NCI-H1105 treated with DMSO at 0.1 percent for 48 hours (cell line): ENCODE measurements at regions not wholly inside any gene's neighbourhood (a gene's known extent, or its start where the extent isn't known, plus 50 kb on each side); places are given as distances from the start of the nearest gene placed in this dataset.

Experiments used
- DNase-seq: peaks from one replicate; lab custom pipeline; 2025; lab: John Stamatoyannopoulos, UW

DNA sequence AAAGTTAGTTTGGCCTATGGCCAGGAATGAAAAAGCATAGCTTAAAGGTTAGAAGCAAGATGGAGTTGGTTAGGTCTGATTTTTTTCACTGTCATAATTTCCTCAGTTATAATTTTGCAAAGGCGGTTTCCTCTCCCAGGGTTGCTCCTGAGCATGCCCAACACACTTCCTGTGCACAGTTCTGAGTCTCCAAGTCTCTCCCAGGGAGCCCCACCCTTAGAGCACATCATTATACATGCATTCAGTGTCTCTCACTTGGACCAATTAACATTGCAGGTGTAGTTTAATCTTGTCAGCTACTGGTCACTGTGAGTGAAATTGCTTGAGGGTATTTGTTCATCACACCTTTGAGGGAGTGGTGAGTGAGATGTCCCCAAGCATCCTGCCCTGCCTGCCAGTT, 96.0 kb upstream of the ATP10A start:
- DNase-seq: no peak

DNA sequence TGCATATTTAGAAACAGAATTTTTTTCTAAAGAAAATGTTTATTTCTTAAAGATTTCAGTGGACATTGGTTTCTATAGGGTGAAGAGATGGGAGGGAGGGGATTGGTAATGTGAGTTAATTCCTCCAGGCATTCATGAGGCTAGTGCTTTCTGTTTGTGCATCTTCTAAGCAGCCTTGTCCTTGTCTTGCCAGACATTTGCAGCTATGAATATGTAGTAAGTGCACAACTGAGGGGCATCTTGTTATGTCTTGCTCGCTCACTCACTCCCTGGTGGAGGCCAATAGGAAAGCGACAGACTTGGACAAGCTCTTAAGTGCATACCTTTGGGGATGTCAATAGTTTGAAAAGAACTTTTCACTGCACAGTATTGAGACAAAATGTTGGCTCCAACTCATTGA, 92.5 kb upstream of the ATP10A start:
- no peak for DNase-seq

- DNase-seq: no peak
These were observed 91.3 kb upstream of the ATP10A start for GRCh38 chr15:25954398-25954797.

GRCh38 chr15:25950014-25950413, 86.9 kb upstream of the ATP10A start:
- DNase-seq: no peak

DNA sequence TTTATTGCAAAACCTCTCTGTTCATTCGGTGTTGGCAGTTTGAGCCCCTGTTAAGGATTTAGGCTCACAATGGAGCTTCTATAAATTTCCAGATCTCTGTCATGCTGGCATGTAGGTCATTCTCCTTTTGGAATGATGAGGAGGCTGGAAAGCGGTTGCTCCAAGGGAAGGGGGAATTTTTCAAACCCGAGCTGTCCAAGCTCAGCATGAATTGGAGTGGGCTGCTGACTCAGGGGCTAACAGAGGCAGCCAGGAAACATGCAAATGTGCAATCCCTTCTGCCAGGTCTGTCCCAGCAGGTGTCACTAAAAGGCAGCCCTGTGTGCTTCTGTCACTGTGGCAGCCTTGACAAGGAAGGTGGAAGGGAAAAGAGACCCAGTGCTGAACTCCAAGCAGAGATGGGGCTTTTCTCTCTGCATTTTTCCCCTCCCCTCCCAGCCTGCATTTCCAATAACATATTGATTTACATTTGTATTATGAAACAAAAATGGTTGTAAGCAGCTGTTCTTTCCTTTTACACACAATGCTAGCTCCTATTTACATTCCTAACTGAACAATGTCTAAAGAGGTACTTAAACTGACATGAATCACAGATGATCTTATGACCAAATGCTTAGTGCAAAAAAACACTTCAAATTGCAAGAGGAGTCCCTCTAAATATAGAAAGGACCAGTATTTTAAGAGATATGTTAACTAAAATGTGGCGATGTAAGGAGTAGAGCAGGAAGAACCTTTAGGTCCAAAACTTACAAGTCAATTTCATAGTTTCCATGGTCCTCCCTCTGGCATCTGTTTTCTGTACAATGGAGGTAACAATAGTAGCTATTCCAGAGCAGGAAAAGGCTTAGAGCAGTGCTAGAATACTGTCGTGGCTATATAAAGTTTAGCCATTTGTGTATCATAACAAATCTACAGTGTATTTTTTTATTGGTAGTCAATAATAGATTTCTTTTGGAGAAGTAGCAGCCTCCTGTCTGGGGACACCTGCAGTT, 84.5 kb upstream of the ATP10A start:
- DNase-seq: peak; percentile 32

GRCh38 chr15:25946241-25946805, 83.2 kb upstream of the ATP10A start:
- no peak for DNase-seq

DNA sequence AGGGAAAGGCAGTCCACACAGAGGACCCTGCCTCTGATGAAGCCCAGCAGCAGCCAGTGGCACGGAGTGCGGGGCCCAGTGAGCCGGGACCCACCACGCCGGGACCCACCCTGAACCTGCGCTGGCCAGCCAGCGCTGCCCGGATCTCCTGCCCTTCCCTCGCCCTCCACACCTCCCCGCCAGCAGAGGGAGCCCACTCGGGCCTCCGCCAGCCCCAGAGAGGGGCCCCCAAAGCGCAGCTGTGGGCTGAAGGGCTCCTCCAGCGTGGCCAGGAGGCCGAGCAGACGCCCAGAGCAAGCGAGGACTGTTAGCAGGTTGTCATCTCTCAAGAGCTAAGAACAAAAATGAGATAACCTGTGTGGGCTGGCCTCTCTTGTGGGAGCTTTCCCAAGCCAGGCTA, 81.3 kb upstream of the ATP10A start:
- DNase-seq: no peak

- DNase-seq: no peak
These were observed 80.7 kb upstream of the ATP10A start for GRCh38 chr15:25943831-25944230.

GRCh38 chr15:25939122-25939521, 76.0 kb upstream of the ATP10A start:
- DNase-seq: no peak

DNA sequence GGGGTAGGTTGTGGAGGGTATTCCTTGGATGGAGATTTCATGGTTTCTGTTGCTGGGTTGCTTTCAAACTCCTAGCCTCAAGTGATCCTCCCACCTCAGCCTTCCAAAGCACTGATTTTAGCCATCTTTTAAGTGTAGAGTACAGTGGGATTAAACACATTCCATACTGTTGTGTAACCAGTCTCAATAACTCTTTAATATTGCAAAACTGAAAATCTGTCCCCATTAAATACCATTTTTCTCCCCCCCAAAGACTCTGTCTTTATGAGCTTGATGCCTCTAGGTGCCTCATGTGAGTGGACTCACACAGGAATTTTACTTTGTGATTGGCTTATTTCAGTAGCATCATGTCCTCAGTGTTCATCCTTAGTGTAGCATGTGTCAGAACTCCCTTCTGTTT, 74.7 kb upstream of the ATP10A start:
- DNase-seq: no peak

DNA sequence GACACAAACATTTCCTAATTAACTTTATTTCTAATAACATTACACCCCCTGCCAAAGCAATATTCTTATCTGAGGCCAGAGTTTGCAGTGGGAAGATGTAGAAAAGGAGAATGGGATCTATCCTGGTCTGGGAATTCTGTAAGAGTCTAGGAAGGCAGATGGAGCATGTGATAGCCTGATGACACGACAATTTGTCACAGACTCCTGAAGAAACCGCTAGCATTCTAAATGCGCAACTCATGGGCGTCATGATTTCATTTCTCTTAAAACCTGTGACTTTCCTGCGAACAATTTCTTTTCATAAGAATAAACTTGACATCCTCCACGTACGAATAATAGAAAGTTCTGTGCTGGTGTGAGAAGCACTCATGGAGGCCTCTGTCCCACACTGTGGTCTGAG, 72.9 kb upstream of the ATP10A start:
- no peak for DNase-seq

DNA sequence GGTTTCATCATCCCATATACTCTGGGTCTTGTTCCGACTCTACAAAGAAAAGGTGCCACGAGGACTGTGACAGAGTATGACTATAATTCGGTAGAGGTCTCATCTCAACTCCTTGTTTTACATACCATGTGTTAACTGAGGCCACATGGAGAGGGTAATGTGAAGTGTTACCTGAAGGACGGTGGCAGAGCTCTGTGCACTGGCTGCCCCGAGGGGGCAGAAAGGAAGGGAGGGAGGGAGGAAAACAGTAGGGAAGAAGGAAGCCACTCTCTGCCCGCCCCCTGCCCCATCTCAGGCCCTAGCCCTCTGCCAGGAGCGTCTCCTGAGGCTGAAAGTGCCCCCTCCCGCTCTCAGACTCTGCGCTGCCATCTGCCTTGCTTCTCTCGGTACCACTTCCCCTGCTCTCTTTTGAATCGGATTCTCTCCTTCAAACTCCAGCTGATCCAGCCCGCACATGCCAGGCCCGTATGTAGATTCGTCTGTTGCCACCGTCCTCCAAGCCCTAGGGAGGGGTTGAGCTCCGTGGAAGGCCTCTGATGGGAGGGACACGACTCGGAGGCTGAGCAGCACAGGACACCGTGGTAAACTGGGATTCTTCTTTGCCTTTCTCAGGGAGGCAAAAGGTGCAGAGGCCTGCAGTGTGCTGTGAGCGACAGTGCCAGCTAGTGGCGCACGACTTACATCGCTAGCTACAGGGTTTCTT, 70.5 kb upstream of the ATP10A start:
- DNase-seq: no peak

- no peak for DNase-seq
These were observed 69.6 kb upstream of the ATP10A start for GRCh38 chr15:25932696-25933095.

GRCh38 chr15:25931851-25932250, 68.7 kb upstream of the ATP10A start:
- no peak for DNase-seq

DNA sequence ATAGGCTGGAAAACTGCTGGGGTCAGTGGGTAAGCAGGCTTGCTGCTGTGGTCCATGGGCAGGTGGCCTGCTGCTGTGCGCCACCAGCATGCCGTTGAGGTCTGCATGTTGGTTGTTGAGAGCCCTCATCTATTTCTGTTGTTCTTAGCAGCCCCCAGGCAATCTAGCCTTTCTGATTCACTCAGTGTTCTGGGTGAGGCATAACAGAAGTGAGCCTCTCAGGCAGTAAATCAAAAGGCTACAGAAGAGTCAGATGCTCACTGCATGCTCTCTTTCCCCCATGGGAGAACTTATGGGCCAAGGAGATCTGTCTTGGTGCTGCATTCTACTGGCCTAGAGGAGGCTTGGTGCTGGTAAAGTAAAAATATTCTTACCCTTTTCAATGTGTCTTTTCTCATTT, 67.8 kb upstream of the ATP10A start:
- no peak for DNase-seq
